ENCODE measurements at regions not wholly inside any gene's neighbourhood (a gene's known extent, or its start where the extent isn't known, plus 50 kb on each side); places are given as distances from the start of the nearest gene placed in this dataset.
"Not testable (repeated sequence)": the region's sequence is repeated elsewhere in the genome, so short reads cannot be mapped to it uniquely, and the experiment has no call there.

DNA sequence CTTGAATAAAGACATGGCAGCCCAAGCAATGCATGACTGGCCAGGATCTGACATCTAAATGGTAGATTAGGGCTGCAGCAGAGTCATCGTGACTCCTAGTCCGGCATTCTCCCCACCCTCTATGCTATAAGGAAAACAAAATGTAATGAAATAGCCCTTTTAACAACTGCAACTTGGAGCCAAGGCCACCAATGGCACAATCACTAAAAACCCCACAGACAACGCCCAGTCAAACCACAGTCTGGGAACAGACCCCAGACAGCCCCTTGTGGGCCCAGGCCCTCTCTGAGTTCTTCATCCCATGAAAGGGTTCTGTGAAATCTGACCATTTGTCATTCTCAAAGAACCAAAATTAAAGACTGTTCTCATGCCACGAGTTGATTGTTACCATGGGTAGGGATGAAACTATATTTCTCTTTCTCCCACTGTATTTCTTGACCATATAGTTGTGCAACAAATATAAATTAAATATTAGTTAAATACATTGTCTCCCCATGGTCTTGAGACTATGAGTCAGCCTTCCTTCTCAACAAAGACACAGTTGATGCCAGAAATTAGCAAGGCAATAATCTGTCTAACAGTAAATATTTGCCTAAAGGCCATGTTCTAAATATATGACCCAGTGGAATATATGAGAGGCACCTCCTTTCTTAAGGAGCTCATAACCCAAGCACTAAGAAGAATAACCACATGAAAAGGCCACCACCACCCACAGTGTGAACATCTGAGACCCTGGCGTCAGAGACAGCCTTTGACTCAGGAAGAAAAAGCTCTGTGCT lies 85.6 kb upstream of the SSTR4 start:
- DNase-seq (ENCODE audit: low read depth in 2 of 2) = no peak

DNA sequence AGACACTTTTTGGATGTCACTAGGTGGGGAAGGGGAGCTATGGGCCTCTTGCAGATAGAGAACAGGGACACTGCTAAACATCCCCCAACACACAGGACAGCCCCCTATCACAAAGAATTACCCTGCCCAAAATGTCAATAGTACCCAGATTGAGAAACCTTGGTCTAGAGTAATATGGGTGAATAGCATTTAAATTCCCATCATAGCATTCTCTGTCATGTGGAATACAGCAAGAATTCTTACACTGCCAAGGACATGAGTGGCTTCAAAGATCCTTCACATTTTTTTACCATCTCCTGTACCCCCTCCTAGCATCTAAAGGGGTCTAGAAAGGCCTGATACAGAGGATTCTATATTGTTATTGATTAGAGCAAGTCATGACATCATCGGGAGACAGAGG lies 83.1 kb upstream of the SSTR4 start:
- DNase-seq (ENCODE audit: low read depth in 2 of 2) = no peak

DNA sequence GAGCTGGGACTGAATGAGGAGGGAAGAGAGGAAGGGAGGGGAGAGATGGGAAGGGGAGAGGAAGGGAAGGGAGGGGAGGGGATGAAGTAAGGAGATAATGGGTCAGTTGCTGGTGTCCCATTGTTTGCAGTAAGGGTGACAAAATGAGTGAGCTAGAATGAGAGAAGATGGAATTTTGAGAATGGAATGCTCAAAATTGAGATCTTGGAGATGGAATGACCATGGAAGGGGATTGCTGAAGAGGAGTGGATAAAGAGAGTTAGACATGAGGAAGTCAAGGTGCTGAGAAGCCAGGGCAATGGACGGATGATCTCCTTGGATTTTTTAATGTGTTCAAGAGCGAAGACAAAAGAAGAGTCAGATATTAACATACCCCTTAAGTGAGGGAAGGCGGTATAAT lies 80.5 kb upstream of the SSTR4 start:
- DNase-seq (ENCODE audit: low read depth in 2 of 2) = no peak

DNA sequence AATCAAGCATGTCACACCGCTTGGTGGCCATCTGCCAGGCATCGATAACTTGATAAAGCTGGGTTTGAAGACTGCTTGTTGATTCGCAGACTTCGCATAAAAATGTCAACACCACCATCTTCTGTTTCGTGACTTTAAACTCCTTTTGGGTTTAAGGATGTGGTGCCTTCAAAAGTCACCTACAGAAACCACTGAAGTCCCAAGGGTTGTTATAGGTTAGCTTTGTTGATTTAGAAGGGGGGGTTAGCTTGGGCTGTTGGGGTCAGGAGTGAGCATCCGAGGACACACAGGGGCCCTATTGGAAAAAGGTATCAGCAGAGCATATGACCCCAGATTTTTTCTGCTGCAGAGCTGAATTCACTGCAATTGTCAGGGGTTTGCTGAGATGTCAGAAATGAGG lies 76.7 kb upstream of the SSTR4 start:
- DNase-seq (ENCODE audit: low read depth in 2 of 2) = no peak

DNA sequence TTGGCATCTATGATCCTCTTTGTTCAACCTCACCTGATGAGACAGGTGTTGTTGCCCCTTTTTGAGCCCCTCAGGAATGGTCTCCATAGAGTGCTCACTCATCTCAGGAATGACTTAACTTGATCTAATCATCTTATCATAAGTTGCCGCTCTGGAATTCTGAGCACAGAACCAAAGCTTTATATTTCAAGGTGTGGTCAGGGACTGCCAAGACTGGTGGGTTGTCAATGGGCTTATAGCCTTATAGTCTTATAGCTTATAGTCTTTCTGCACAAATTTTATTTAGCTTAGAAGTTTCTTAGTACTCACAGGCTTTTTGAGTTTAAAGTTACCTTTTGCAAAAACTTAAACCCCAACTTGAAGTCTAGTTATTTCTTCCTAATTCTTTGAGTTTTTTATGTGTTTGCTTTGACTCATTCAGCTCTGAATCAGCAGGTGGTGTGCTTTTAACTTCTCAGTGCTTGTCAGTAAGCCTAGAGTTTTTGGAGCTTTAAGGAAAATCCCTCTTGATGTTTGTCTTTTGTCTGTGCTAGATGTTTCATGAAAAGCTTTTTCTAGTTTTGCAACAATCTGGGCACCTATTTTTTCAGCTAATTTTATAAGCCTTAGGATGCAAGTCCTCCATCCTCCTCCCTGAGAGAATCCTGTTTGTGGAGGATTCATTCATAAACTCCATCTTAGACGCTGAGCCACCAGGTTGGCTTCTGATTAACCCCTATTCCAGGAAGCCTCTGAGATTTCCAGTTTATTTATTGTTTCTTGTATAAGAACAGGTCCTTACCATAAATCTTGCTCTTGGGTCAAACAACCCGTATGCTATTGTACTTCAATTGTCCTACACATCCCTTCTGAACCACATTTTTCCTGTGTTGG lies 72.3 kb upstream of the SSTR4 start:
- DNase-seq (ENCODE audit: low read depth in 2 of 2) = no peak

DNA sequence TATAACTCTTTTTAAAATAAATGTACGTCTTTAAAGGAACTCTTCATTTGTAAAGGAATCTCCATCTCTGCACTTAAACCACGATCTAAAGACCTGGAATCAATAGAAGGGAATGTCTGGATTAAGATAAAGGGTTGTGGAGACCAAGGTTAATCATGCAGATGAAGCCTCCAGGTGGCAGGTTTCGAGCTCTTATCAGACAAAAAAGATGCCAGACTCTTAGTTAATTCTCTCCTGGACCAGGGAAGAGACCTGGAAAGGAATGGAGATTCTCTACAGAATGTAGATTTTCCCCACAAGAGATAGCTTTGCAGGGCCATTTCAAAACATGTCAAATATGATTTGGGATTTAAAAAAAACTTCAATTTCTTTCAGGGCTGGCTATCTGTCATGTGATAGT lies 71.5 kb upstream of the SSTR4 start:
- DNase-seq (ENCODE audit: low read depth in 2 of 2) = no peak

DNA sequence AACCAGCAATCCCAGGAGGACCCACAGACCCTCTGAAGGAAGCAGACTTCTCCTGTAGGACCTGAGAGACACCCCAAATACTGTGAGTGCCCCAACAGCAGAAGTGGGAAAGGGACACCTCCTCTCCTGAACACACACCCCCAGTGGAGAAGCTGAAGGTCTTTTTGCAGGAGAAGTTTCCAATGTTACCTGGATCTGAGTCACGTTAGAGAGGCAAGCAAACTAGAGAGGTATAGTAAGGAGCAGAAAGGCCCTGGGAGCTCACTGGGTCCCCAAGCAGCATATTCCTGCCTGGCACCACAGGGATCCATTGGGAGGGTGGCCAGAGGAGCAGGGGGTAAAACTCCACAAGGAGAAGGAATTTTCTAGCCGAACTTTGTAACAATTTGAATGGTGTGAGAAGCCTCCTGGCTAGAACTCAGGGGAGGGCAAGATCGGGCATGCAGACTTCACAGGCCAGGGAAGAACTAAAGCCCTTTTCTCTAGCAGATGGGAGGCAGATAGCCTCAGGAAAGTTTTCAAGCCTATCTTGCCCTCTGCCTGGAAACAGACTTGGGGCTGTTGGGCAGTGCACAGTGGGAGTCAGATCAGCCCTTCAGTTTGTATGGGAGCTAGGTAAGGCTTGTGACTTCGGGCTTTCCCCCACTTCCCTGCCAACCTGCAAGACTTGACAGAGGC lies 68.2 kb upstream of the SSTR4 start:
- no peak for DNase-seq (ENCODE audit: low read depth in 2 of 2)

DNA sequence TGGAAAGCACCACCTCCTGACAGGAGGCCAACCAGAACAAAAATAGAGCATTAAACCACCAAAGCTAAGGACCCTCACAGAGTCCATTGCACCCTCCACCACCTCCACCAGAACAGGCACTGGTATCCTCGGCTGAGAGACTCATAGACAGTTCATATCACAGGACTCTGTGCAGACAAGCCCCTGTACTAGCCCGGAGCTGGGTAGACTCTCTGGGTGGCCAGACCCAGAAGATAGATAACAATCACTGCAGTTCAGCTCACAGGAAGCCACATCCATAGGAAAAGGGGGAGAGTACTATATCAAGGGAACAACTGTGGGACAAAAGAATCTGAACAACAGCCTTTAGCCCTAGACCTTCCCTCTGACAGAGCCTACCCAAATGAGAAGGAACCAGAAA lies 67.4 kb upstream of the SSTR4 start:
- not testable (repeated sequence) for DNase-seq (ENCODE audit: low read depth in 2 of 2)

DNA sequence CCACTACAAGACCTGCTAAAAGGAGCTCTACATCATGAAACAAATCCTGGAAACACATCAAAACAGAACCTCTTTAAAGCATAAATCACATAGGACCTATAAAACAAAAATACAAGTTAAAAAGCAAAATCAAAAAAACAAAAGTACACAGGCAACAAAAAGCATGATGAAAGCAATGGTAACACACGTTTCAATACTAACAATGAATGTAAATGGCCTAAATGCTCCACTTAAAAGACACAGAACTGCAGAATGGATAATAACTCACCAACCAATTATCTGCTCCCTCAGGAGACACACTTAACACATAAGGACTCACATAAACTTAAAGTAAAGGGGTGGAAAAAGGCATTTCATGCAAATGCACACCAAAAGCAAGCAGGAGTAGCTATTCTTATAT lies 66.1 kb upstream of the SSTR4 start:
- DNase-seq (ENCODE audit: low read depth in 2 of 2) = not testable (repeated sequence)

DNA sequence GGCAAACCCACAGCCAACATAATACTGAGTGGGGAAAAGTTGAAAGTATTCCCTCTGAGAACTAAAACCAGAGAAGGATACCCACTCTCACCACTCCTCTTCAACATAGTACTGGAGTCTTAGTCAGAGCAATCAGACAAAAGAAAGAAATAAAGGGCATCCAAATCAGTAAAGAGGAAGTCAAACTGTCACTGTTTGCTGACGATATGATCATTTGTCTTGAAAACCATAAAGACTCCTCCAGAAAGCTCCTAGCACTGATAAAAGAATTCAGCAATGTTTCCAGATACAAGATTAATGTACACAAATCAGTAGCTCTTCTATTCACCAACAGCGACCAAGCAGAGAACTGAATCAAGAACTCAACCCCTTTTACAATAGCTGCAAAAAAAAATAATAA lies 64.0 kb upstream of the SSTR4 start:
- DNase-seq (ENCODE audit: low read depth in 2 of 2) = not testable (repeated sequence)

DNA sequence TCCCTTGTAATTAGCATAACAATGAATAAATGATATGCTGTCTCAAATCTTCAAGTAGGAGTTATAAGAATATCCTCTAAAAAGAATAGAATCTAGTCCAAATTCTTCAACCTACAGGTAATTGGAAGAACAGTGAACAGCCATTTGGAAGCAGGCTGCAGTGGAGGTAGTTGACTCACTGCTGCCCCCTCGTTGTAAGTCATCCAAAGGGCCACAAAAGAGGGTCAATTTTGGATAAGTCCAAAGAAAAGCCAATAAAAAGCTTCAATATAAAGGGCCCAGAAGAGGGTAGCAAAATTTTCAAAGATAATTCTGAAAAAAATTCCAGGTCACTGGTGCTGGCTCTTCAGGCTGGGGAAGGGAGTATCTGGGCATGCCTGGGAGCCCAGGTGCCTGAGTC lies 60.8 kb upstream of the SSTR4 start:
- DNase-seq (ENCODE audit: low read depth in 2 of 2) = no peak

DNA sequence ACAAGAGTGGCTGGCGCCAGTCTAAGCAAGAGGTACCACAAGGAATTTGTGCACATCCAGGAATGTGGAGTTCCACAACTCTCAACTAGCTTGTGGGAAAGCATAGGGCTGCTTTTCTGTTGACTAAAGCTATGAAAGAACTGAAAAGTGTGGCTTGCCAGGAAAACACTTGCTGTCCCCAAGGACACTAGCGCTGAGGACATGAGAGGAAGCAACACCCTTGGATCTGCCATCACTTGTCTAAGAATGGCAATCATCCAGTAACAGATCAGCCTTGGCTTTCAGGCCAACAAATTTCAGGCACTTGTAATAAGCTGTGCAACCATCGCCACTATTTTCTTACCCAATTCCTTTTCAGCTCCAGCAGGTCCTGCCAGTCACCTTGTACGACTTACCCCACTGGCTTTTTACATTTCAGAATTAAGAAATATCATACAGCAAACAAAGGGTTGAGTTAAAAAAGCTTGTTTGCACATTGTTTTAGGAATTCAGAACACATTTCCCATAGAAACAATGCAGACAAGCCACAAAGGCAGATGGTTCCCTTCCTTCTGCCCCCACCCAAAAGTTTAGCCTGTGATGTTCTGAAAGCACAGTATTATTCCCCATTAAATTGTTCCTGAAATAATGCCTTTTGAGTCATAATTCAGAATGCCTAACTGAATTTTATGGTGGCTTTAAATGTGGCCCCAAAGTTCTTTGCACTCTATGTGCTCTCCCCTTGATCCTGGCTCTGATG lies 57.9 kb upstream of the SSTR4 start:
- DNase-seq (ENCODE audit: low read depth in 2 of 2) = no peak

DNA sequence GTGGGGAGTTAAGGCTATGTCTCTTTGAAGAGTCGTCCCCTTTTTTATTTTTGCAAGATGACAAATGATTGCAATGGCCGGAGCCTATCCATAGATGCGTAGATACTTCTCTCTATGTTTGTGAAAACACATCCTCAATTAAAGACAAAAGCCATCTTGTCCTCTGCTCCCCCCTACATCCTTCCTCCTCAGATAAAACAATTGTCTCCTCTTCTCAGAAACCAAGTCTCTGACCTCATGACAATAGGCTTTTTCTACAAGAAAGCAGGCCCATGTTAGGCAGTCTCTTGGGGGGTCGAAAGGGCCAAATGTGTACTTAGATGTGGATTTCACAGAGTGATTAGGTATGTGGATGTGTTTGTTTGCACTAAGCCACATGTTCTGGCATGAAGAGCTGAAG lies 51.1 kb upstream of the SSTR4 start:
- DNase-seq (ENCODE audit: low read depth in 2 of 2) = no peak

DNA sequence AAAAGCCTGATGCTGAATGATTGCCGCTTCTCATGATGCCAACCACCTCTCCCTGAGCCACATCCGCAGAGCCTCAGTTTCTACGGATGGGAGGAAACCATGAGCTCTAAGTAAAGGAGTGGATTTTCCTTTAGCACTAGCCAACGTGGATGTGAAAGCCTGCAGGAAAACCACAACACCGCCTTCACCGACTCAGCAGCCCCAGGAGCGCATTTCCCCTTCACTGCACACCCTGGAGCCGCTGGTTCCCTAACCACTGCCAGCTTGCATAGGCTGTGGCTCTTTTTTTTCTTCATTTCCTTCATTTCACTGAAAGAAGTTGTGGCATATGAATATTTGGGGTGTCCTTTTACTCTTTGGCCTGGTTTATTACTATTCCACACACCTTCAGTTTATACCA lies 50.5 kb upstream of the SSTR4 start:
- DNase-seq (ENCODE audit: low read depth in 2 of 2) = no peak

DNA sequence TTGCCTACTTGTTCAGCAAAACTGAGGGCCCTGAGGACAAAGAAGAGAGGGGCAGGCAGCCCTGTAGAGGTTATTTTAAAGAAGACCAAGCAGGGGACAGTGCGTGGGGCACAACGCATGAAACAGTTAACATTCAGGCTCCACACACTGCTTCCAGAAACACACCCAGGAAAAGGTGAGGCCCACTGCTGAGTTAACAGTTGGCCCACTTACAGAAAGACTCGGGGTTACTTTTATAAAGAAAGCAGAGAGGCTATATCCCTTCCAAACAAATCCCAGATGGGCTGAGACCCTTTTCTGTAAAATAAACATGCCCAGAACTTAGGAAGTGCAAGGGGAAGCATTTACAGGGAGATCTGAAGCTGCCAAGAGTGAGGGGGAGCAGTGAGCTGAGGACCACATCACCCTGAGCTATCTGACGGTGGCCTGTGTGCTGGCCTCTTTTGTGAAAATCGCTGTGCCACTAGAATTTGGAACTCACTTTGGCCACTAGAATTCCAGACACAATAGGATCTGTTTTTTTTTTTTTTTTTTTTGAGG lies 49.8 kb upstream of the SSTR4 start:
- DNase-seq (ENCODE audit: low read depth in 2 of 2) = no peak

Data from stimulated activated CD4-positive, alpha-beta T cell treated with anti-CD3 and anti-CD28 coated beads, Interleukin-1b, Interleukin-23, amount 100 ng/mL, for 4 hours (primary cell).